ENCODE measurements at regions not wholly inside any gene's neighbourhood (a gene's known extent, or its start where the extent isn't known, plus 50 kb on each side); places are given as distances from the start of the nearest gene placed in this dataset.

DNA sequence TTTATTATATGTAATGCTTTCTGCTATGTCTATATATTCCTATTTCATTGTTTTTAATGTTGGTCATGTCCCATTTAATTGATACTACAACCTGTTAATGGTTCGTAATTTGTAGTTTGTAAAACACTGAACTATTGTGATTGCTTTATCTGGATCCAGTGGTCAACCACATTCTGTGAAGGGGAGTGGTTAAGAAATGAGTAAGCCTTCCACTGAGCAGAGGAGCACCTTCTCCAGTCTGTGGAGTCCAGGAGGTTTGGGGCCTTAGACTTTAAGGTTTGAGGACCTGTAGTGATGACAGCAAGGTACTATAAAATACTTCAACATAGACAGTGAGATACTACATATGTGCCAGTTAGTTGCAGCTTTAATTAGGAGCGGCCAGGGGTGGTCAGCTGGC, 67.7 kb upstream of the RAD23B start:
- TF ChIP-seq, protein P1, sequence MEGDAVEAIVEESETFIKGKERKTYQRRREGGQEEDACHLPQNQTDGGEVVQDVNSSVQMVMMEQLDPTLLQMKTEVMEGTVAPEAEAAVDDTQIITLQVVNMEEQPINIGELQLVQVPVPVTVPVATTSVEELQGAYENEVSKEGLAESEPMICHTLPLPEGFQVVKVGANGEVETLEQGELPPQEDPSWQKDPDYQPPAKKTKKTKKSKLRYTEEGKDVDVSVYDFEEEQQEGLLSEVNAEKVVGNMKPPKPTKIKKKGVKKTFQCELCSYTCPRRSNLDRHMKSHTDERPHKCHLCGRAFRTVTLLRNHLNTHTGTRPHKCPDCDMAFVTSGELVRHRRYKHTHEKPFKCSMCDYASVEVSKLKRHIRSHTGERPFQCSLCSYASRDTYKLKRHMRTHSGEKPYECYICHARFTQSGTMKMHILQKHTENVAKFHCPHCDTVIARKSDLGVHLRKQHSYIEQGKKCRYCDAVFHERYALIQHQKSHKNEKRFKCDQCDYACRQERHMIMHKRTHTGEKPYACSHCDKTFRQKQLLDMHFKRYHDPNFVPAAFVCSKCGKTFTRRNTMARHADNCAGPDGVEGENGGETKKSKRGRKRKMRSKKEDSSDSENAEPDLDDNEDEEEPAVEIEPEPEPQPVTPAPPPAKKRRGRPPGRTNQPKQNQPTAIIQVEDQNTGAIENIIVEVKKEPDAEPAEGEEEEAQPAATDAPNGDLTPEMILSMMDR (conservative IDR thresholded peaks at IDR 0.05; ENCODE audit: low read depth, low read length), result no peak
- no peak for TF ChIP-seq EZH2 (IDR thresholded peaks at IDR 0.05; ENCODE audit: borderline replicate concordance, low read depth, low read length, poor library complexity, severe bottlenecking)
